ENCODE measurements at regions not wholly inside any gene's neighbourhood (a gene's known extent, or its start where the extent isn't known, plus 50 kb on each side); places are given as distances from the start of the nearest gene placed in this dataset.

- Histone ChIP-seq H3K36me3 (ENCODE audit: control insufficient read depth, insufficient read depth, low read length) (no peaks in the 10 kb centered on the region), H3K4me3 (ENCODE audit: low read length) (no peak overlapping the region), H3K4me1 (ENCODE audit: control insufficient read depth, insufficient read depth, low read length) (no peaks in the 10 kb centered on the region), H3K27ac (ENCODE audit: low read depth, low read length) (no peak overlapping the region), H3K27me3 (ENCODE audit: control insufficient read depth, insufficient read depth, low read length, poor library complexity, severe bottlenecking) (no peaks in the 10 kb centered on the region), H3K9ac (ENCODE audit: extremely low read depth, low read length, poor library complexity, severe bottlenecking) (no peak overlapping the region), H3K9me3 (ENCODE audit: control insufficient read depth, low read length) (no peaks in the 10 kb centered on the region)
- TF ChIP-seq, protein P1, sequence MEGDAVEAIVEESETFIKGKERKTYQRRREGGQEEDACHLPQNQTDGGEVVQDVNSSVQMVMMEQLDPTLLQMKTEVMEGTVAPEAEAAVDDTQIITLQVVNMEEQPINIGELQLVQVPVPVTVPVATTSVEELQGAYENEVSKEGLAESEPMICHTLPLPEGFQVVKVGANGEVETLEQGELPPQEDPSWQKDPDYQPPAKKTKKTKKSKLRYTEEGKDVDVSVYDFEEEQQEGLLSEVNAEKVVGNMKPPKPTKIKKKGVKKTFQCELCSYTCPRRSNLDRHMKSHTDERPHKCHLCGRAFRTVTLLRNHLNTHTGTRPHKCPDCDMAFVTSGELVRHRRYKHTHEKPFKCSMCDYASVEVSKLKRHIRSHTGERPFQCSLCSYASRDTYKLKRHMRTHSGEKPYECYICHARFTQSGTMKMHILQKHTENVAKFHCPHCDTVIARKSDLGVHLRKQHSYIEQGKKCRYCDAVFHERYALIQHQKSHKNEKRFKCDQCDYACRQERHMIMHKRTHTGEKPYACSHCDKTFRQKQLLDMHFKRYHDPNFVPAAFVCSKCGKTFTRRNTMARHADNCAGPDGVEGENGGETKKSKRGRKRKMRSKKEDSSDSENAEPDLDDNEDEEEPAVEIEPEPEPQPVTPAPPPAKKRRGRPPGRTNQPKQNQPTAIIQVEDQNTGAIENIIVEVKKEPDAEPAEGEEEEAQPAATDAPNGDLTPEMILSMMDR (conservative IDR thresholded peaks at IDR 0.05): no peak
- Mint-ChIP-seq H3K4me3 (no peak overlapping the region), H3K27me3 (ENCODE audit: insufficient read depth) (no peaks in the 10 kb centered on the region), H3K9me3 (no peaks in the 10 kb centered on the region), H3K36me3 (ENCODE audit: low read depth) (no peaks in the 10 kb centered on the region), H3K27ac (no peak overlapping the region), H3K4me1 (no peaks in the 10 kb centered on the region)
- DNase-seq: no peak
- 93 to 95% methylated on average over 6 to 9 of the region's 9 CpGs for WGBS, 2 experiments (ENCODE audit: insufficient coverage in 1 of 2, insufficient read length in 1 of 2)
These were observed 84.5 kb downstream of the PLEKHG1 start for GRCh38 chr6:150684161-150684560.

DNA sequence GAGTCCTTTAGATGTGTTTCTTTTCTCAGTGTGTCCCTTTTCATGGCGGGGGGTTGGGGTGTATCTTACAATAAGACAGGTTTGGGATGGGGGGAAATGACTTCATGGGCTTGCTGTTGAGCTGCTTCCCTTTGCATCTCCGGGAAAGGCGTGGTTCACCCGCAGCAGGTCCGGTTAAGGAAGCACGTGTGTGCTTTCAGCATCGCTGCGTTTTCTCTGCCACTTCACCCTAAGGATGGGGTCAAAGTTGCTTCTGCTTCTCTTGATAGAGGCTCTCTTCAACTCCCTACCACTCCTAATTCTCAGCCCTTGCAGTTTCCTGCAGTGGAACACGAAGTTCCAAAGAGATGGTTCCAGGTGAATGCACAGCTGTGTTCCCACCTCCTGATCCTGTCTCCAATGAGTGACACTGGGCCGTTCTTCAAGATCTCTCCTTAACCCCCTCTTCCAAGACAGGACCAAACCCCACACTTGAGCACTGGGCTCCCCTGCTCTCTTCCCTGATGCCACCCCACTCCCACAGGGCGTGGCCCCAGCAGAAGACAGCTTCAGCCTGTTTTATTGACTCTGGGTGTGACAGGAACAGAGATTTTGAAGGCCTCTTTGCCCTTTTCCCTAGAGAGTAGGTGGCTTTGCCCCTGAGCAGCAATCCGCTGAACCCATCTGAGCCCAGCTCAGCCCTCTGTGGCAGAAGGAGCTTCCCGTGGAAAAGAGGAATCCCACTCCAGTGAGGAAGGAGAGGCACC is 85.2 kb downstream of the PLEKHG1 start:
- WGBS, 2 experiments (ENCODE audit: insufficient coverage in 1 of 2, insufficient read length in 1 of 2): 92 to 95% methylated on average over 12 to 13 of the region's 13 CpGs
- Histone ChIP-seq H3K4me3 (ENCODE audit: low read length) (no peak overlapping the region), H3K4me1 (ENCODE audit: control insufficient read depth, insufficient read depth, low read length) (no peaks in the 10 kb centered on the region), H3K27me3 (ENCODE audit: control insufficient read depth, insufficient read depth, low read length, poor library complexity, severe bottlenecking) (no peaks in the 10 kb centered on the region), H3K9me3 (ENCODE audit: control insufficient read depth, low read length) (no peaks in the 10 kb centered on the region), H3K9ac (ENCODE audit: extremely low read depth, low read length, poor library complexity, severe bottlenecking) (no peak overlapping the region), H3K27ac (ENCODE audit: low read depth, low read length) (no peak overlapping the region), H3K36me3 (ENCODE audit: control insufficient read depth, insufficient read depth, low read length) (no peaks in the 10 kb centered on the region)
- no peaks in the 10 kb centered on the region for H3K4me1 Mint-ChIP-seq
- no peak for DNase-seq
- H3K9me3 Mint-ChIP-seq: no peaks in the 10 kb centered on the region
- no peaks in the 10 kb centered on the region for H3K27me3 Mint-ChIP-seq (ENCODE audit: insufficient read depth)
- H3K4me3 Mint-ChIP-seq: no peak overlapping the region
- H3K36me3 Mint-ChIP-seq (ENCODE audit: low read depth): no peaks in the 10 kb centered on the region
- H3K27ac Mint-ChIP-seq: no peak overlapping the region
- TF ChIP-seq, protein P1 (conservative IDR thresholded peaks at IDR 0.05): no peak

DNA sequence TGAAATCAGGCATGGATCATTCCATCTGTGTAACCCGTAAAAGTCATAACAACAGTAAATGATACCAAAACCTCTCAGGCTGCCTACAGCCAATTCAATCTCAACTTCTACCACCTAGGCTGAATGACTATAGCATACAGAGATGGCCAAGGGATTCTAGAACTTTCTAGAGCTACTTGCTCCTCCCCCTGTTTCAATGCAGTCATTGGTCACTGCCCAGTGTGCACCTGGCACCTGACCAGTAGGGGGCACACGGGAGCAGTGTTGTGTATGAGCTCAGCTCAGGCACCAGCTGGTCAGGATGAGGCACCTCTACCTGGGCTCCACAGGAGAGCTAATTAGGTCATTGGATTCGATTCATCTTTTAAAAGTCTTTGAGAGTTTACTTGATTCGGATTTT is 86.2 kb downstream of the PLEKHG1 start:
- H3K4me3 Mint-ChIP-seq: no peak overlapping the region

More for the DNA sequence above, 86.2 kb downstream of the PLEKHG1 start:
- no peaks in the 10 kb centered on the region for H3K4me1 Mint-ChIP-seq
- no peaks in the 10 kb centered on the region for H3K36me3 Mint-ChIP-seq (ENCODE audit: low read depth)
- Histone ChIP-seq H3K4me1 (ENCODE audit: control insufficient read depth, insufficient read depth, low read length) (no peaks in the 10 kb centered on the region), H3K27me3 (ENCODE audit: control insufficient read depth, insufficient read depth, low read length, poor library complexity, severe bottlenecking) (no peaks in the 10 kb centered on the region), H3K36me3 (ENCODE audit: control insufficient read depth, insufficient read depth, low read length) (no peaks in the 10 kb centered on the region), H3K27ac (ENCODE audit: low read depth, low read length) (no peak overlapping the region), H3K9me3 (ENCODE audit: control insufficient read depth, low read length) (no peaks in the 10 kb centered on the region), H3K9ac (ENCODE audit: extremely low read depth, low read length, poor library complexity, severe bottlenecking) (no peak overlapping the region), H3K4me3 (ENCODE audit: low read length) (no peak overlapping the region)
- no peaks in the 10 kb centered on the region for H3K27me3 Mint-ChIP-seq (ENCODE audit: insufficient read depth)
- peak; percentile 89 for DNase-seq
- TF ChIP-seq, protein P1 (conservative IDR thresholded peaks at IDR 0.05): peak; percentile 88
- H3K27ac Mint-ChIP-seq: no peak overlapping the region
- WGBS, 2 experiments (ENCODE audit: insufficient coverage in 1 of 2, insufficient read length in 1 of 2): 43 to 81% methylated on average over 1 to 4 of the region's 4 CpGs
- H3K9me3 Mint-ChIP-seq: no peaks in the 10 kb centered on the region

All from endodermal cell (in vitro differentiated cells).